Germinal center (tissue), 1 donor: ENCODE measurements at regions not wholly inside any gene's neighbourhood (a gene's known extent, or its start where the extent isn't known, plus 50 kb on each side); places are given as distances from the start of the nearest gene placed in this dataset.

Experiments
- DNase-seq: peaks from one replicate; pipeline ENCODE4 v3.0.0; 2012; ENCODE audit warnings: mixed read lengths, low spot score

DNA sequence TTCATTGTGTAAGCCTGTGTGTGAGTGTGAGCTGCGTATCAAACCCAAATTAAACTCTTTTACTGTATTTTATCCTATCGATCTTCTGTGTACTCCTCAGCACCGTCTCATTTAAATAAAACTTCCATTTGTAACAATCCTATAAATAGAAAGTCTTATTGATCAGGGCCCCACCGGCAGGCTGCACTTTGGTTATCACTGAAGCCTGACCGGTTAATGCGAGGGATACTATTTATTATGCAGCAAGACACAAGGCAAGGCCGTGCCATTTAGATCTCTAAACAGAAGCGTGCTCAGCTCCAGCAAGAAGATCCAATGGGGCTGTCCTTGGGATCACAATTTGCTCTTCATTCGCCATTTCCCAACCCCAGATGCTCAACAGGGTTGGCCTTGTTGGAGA lies 252.6 kb upstream of the TSHZ3 start:
- DNase-seq, result no peak

DNA sequence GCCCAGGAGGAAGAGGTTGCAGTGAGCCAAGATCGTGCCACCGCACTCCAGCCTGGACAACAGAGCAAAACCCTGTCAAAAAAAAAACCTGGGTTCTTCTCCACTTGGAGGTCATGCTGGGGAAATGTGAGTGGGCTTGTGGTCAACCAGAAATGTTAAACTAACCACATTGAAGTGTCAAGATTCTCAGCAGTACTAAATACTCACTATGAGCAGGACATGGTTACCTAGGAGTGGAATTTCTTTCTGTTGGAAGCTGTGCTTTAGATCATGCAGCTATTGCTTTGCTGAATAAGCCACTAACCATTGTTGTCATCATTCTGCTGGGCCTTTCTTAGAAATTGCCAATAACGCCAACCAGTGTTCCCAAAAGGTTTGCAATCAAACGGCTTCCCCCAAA lies 253.3 kb upstream of the TSHZ3 start:
- no peak for DNase-seq

DNA sequence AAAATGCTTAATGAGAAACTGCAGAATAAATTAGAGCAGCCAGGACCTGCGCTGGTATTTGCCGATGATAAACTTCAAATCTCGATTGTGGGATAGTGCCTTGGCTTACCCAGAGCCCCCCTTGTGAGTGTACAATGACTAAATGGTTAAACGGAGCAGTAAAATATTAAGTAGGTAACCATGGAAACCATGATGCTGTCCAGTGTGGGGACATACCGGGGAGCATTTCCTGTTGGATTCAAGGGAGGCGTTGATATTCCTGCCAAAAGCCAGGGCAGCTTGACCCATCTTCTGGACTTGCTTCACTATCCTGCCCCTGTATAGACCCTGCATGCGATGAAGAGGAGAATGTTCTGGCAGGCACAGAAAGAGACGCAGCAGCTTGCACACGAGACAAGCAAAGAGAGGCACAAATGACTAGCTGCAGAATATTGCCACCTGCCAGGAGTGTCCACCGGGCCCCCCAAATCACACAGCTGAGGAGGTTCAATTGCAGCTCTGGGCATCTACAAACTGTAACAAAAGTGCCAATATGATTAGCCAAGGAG lies 255.3 kb upstream of the TSHZ3 start:
- DNase-seq, result no peak

DNA sequence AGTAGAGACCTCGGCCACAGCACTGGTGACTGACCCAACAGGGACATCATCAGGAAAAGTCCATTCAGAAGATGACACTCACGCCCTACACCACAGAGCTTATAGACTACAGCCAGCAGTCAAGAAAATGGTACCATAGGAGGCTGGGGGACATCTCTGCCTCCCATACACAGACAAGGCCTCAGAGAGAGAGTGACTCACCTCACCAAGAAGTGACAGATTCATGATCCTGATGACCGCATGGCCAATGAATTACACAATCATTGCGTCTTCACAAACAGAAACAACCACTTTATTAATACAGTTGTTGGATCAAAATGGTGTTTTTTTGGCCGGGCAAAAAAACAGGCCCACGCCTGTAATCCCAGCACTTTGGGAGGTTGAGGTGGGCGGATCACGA lies 260.8 kb upstream of the TSHZ3 start:
- no peak for DNase-seq

DNA sequence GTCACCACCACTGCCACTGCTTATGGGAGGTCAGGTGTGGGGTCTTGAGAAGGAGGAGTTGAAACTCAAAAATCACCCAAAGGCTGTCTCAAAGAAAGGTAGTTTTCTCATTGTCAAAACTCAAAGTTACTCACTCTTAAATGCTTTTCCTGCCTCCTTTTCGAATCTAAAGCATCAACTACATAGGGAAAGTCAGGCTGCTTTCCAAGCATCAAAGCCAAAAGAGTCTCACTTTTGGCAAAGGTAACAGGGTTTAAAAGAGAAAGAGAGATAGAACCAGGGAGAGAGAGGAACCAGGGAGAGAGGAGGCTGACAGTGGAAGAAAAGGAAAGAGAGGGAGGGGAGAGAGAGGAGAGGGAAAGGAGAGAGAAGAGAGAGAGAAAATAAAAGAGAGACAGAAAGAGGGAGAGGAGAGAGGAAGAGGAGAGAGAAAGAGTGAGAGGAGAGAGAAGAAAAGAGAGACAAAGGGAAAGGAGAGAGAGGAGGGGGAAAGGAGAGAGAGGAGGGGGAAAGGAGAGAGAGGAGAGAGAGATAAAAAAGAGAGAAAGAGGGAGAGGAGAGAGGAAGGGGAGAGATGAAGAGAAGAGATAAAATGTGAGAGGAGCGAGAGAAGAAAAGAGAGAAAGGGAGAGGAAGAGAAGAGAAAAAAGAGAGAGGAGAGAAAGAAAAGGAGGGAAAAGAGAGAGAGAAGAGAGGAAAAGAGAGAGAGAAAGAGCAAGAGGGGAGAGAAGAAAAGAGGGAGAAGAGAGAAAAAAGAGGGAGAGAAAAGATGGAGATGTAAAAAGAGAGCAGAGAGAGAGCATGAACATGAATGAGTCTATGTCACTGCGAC lies 262.0 kb upstream of the TSHZ3 start:
- DNase-seq, result no peak

DNA sequence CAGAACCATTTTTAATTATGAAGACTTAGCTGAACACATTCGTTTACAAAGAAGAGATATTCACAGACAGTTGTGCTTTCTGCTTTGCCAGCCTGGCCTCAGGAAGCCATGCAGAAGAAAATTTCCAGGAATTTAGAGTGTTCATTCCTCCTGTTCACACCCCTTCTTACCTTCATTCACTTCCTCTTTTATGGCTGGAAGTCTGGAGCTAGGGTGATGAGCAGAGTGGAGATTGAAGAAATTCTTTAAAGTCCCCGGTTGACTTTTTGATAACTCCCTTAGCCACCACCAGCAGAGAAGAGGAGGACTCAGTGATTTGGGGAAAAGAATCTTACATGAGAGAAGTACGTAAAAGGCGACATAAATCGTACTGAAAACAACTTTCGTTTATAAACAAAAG lies 263.6 kb upstream of the TSHZ3 start:
- no peak for DNase-seq

DNA sequence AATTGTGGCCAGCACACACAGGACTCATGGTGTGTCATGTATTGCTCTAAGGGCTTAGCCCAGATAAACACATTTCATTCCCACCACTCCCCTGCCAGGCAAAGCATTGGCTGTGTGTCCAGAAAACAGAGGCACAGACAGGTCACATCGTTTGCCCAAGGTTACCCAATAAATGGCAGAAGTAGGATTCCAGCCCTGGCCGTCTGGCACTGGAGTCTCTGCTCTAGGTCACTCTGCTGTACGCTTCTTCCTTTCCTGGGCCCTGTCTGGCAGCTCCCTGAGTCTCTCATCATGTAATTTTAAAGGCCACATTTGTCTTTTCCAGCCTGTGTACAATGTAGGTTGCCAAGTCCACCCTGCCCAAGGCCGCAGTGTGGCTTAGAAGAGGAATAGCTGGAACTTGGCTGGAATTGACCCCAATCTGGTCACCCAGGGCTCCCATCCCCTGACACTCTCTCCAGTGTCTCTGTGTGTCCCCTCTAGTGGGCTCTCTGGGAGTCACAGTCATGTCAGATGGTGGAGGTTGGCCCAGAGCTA lies 264.5 kb upstream of the TSHZ3 start:
- no peak for DNase-seq

DNA sequence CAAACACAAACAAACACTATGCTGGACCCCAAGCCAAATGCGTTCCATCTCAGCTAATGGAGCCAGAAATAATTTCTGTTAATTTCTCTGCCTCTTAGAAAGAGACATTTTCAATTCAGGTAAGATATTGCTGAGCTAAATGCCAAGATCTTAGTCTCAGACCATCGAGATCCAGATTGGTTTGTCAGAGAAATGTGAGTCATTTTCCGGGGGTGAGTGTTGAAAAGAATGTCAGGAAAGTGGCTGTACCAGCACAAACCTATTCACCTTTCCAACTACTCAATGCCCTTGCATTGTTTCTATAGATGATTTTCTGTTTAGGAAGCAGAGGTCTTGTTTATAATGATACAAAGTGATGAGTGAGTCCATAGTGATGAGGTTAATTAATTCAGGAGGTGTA lies 266.8 kb upstream of the TSHZ3 start:
- no peak for DNase-seq

DNA sequence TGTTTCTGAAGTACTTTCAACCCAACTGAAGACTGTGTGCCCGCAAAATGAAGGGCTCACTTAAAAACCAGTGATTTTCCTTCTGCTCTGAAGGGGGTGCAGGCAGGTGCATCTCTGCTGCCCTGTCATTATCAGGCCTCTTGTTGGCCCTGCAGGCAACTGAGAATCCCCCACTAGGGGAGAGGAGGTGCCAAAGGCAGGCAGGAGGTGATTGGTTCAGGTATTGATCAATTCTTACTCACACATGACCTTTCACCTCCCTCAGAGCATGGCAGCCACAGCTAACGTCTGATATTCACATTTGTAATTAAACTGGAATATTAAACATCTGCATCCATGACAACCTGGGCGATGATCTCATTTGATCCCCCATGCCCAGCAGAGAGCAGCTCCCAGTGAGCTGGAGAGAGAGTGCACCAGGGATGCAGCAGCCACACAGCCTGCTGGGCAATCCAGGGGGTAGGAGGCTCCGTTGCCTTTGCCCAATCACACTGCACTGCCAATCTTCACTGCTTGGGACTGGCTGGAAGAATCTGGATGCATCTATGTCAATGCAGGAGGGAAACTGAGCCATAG lies 267.9 kb upstream of the TSHZ3 start:
- no peak for DNase-seq

DNA sequence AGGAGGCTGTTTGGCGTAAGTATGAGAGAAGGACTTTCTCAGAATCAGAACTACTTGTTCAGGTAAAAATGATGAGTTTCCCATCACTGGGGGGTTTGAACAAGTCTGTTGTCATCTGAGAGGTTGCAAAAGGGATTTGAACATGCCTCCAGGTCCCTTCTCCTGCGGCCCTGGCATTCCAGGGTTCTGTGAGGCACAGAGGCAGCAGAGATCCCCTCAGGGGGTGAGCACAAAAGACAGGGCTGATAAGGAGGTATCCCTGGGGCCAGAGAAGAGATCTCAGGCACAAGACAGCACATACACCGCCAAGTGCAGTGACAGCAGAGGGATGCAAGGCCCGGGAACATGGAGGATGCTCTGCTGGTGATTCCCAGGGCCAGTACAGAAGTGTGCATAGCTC lies 275.8 kb upstream of the TSHZ3 start:
- no peak for DNase-seq

DNA sequence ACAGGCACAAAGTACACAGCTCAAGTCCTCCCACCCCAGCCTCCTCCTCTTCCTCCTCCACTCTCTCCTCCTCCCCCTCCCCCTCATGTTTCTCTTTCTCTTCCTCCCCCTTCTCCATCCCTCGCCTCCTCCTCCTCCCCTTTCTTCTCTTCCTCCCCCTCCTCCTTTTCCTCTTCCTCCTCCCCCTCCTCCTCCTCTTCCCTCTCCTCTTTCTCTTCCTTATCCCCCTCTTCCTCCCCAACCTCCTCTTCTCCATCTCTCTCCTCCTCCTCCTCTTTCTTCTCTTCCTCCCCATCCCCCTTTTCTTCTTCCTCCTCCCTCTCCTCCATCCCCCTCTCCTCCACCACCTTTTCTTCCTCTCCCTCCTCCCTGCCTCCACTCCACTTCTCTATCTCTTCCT lies 276.3 kb upstream of the TSHZ3 start:
- DNase-seq, result no peak

DNA sequence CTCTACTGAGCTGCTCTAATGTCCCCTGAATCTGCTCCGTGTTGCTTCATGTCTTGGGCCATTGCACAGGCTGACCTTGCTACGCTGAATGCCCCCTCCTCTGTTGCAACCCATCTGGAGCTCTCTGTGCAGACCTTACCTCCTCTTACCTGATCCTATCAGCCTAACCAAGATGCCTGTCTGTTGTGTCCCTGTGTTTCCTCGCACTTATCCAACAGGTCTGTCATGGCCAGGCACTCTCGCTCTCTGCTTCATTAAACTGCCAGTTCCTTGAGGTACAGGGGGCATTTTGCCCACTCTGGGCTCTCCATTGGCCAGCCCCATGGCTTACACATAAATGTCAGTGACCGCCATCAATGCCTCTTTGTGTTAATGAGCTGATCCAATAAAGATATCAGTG lies 277.7 kb upstream of the TSHZ3 start:
- no peak for DNase-seq

DNA sequence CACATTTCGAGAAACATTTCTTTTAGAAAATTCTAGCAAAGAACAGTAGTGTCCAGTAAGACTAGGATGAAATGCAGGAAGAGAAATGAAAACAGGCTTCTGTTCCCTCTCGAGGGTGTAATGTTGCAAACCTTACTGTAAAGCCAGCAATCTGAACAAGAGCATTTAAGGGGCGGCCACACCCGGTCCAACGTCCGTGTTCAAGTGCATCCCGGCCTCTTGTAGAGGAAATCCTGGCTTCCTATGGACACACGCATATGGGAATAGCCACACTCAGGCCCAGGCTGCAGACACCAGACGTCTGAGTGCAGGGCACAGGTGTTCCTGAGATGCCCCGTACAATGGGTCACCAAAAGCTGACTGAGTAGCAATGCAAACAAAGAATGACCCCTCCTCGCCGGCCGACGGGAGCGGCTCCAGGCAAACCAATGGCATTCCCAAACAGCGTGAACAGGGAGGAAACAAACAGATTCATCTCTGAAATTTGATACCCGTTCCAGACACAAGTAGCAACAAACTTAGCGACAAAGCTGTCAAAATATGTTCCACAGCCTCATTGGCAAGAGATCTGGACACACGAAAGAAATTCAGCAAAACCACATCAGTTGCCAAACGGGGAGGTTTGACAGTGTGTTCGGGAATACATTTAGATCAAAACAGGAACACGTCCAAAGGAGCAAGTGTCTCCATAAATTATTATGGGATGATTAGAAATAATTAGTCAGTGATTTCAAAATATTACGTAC lies 278.6 kb upstream of the TSHZ3 start:
- no peak for DNase-seq

DNA sequence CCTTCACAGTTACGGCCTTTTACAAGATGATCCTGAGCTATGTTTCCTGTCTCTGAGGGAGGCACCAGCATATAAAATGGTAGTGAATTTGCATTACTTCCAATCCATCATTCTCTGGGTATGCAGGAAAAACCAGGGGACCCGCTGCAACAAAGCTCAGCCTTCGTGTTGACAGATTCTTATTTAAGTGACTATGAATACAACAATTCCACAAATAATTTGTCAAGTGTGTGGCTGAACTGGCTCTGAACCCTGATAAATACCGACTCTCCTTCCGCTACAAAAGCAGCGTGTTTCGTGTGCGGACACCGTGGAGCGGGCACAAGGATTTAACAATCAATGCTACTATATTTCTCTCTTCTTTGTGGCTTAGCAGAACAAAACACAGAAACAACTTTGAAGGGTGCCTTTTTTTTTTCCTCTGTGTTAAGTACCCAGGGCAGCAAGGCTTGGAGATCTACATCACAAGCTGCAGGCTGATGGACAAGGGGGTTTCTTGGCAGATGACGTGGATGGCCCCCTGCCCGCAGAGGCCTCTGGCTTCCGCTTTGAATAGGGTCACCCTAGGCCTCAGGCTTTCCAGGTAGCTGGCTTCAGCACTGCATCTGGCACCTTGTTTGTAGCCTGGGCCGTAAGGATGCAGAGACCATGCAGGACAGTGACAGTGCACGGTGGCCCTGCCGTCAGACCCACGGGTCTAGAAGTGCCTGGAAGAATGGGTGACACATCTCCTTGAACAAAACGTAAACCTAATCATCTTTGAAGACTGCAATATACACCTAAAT lies 280.5 kb upstream of the TSHZ3 start:
- DNase-seq, result no peak

DNA sequence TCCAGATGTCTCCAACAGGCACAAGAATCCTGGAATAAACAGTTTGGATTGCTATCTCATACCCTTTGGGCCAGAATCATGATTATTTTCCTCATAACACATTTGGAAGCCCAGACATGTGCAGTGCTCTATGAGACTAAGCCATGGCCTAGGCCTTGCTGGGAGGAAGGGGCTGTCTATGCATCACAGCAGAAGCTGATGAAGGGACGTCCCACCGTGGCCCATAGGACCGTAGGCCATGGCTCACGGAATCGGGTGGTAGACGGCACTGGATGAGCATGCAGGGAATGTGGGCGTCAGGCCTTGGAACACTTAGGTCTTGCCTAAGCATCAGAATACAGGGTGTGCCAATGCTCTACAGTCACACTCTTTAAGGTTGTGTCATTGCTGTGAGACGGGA lies 283.8 kb upstream of the TSHZ3 start:
- DNase-seq, result no peak

DNA sequence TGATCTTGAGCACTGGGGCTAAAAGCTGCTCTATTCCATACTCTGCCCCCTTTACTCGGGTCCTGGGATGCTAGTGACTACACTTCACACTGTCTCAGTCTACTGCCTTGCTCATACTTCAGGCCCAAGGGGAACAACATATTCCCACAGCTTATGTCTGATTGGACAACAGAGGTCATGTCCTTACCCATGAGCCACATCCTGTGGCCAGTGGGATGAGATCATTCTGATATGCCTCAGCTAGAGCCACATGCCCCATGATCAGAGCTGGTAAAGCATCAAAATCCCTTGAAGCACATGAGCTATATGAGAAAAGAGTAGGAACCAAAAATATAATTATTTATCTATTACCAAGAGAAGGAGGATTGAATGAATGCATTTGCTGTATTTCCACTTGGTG lies 290.1 kb upstream of the TSHZ3 start:
- no peak for DNase-seq

DNA sequence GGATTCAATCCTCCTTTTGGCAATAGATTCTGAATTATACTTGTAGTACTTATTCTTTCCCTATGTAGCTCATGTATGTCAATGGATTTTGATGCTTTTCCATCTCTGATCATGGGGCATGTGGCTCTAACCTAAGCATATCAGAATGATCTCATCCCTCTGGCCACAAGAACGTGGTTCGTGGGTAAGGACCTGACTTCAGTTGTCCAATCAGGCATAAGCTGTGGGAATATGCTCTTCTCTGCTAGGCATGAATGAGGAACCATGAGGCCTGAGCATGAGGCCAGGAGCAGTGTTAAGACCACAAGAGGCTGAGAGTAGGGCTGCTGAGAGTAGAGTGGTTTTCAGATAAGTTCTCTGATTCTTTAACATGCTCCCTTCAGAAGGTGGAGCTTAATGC lies 292.4 kb upstream of the TSHZ3 start:
- DNase-seq, result no peak

DNA sequence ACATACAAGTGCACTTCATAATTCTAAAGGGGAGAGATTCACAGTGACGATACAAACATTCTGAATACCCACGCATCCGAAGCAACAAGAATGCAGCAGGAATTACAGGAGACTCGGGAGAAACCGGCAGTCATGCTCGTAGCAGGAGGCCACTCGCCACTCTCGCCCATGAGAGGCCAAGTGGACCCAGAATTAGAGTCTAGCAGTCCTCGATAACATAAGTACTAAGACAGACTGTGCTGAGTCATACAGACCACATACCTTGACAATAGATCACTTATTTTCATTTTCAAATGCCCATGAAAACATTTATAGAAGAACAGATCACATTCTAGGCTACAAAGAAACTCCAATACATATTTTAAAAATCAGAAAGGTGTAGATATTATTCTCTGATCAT lies 299.1 kb upstream of the TSHZ3 start:
- no peak for DNase-seq

DNA sequence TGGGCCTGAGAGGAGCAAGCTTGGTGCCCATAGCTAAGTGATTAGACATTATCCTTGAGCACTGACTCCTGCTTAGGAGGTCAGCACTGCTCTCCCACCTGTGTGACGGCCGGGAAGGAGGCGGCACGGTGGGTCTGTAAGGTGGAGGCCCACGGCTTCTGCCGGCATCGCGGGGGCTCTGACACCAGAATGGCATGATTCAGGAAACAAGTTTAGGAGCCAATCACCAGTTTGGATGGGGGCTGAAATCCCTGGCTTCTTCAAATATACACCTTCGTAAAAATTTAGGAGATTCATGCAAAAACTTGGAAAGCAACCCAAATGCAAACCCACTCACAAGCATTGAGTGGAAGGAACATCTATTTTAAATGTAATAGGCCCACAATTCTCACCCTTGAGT lies 307.3 kb upstream of the TSHZ3 start:
- DNase-seq, result no peak

DNA sequence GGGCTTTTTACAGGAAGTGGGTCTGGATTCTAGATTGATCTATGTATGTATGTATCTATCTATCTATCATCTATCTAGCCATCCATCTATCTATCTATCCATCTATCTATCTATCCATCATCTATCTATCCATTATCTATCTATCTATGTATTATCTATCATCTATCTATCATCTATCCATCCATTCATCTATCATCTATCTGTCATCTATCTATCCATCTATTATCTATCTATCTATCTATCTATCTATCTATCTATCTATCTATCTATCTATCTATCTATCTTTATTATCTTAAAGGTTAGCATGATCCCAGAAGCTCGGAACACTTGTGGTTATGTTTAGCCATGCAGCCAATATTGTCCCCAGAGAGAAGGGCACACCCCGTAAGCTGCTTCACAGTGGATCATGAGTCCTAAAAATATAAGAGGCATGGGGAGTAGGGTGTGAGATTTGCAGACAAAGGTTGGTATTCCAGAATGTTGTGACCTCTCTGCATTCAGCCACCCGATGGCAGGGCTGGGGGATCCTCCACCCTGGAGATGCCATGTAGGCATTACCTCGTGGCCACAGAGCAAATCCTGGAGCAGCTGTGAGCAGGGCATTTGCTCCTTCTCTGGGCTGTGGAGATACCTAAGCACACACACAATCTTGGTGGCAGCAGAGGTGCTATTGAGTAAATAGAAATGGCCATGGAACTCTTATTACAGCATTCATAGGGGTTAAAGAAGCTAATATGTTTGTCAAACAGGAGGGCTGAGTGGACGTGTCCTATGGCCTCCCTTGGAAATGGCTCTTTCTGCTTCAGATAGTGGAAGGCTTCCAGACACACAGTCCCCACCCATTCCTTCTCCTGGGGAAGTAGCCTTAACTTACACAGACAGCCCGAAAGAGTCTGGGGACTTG lies 310.0 kb upstream of the TSHZ3 start:
- no peak for DNase-seq

DNA sequence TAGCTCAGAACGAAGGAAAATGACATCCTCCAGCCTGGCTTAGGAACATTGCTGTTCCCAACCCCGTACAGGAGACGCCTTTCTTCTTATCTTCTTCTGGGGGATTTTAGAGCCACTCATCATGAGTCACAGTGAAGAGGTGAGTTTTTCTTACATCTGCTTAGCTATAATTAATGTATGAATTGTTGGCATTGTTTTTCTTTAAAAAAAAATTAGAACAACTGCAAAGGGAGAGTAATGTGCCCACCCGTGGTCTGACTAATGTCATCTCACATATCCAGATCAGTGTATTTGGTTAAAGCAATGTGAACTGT lies 310.6 kb upstream of the TSHZ3 start:
- DNase-seq, result no peak
